Fibroblast of lung (primary cell): ENCODE measurements at regions not wholly inside any gene's neighbourhood (a gene's known extent, or its start where the extent isn't known, plus 50 kb on each side); places are given as distances from the start of the nearest gene placed in this dataset.

Experiments used
- CTCF ChIP-seq, 2 donors: IDR thresholded peaks in 1 of 2; conservative IDR thresholded peaks in 1 of 2; 1 replicate in 1 of 2; 2 replicates in 1 of 2; pipeline ENCODE4 v1.5.1; 2011 to 2012; ENCODE audit warnings: low read length in 2 of 2, control low read depth in 1 of 2, inconsistent platforms in 1 of 2, low read depth in 1 of 2, mild to moderate bottlenecking in 1 of 2
- EZH2 ChIP-seq: IDR thresholded peaks from 2 replicates; pipeline ENCODE4 v1.5.1; 2012; ENCODE audit warnings: low read length, control low read depth, mild to moderate bottlenecking; ENCODE audit errors: missing control alignments

DNA sequence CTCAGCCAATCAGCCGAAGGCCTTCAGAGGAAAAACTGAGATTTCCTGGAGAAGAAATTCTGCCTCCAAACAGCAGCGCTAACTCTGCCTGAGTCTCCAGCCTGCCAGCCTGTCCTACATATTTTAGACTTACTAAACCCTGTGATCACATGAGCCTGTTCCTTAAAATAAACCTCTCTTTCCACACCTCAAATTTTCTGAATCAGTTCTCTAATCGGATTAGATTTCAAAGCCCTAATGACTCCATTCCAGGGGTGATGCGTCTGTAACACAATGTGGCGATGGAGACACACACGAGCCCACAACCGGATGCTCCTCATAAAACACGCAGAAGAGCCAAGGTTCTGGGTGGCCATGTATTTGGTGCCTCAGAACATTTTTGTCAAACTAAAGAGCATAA, 1371.2 kb downstream of the BRD1 start:
- no peak for TF ChIP-seq CTCF (conservative IDR thresholded peaks at IDR 0.05 in 1 of 2, IDR thresholded peaks at IDR 0.05 in 1 of 2; ENCODE audit: low read depth in 1 of 2, low read length in 2 of 2)
- TF ChIP-seq EZH2, result no peak
